ENCODE measurements at regions not wholly inside any gene's neighbourhood (a gene's known extent, or its start where the extent isn't known, plus 50 kb on each side); places are given as distances from the start of the nearest gene placed in this dataset.

DNA sequence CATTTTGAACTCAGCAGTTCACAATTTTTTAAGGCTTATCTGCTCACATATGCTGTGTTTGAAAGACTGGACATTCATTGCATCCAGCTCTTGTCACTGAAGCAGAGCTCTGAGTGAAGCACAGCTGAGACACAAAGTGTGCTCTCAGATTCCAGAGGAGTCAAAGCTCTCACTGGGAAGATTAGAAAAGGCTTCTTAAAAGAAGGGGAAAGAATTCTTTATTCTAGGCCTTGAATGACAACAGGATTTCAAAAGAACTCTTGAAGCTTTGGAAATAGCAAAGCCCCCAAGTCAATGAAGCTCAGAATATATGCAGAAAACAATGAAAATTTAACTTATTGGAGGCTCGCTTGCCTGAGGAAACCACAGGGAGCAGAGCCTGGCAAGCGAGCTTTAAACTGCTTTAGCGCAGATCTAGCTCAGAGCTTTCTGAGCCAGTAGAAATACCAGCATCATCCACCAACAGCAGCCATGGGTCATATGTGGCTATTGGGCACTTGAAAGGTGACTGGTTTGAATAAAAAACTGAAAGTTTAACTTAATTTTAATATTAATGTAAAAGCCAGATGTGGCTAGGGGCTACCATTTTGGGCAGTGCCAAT, 369.7 kb downstream of the OSR1 start:
- no peak overlapping the region for H3K27ac ChIP-seq
- TF ChIP-seq, protein P1, sequence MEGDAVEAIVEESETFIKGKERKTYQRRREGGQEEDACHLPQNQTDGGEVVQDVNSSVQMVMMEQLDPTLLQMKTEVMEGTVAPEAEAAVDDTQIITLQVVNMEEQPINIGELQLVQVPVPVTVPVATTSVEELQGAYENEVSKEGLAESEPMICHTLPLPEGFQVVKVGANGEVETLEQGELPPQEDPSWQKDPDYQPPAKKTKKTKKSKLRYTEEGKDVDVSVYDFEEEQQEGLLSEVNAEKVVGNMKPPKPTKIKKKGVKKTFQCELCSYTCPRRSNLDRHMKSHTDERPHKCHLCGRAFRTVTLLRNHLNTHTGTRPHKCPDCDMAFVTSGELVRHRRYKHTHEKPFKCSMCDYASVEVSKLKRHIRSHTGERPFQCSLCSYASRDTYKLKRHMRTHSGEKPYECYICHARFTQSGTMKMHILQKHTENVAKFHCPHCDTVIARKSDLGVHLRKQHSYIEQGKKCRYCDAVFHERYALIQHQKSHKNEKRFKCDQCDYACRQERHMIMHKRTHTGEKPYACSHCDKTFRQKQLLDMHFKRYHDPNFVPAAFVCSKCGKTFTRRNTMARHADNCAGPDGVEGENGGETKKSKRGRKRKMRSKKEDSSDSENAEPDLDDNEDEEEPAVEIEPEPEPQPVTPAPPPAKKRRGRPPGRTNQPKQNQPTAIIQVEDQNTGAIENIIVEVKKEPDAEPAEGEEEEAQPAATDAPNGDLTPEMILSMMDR (conservative IDR thresholded peaks at IDR 0.05): no peak
- no peak for TF ChIP-seq ZFX (IDR thresholded peaks at IDR 0.05)

DNA sequence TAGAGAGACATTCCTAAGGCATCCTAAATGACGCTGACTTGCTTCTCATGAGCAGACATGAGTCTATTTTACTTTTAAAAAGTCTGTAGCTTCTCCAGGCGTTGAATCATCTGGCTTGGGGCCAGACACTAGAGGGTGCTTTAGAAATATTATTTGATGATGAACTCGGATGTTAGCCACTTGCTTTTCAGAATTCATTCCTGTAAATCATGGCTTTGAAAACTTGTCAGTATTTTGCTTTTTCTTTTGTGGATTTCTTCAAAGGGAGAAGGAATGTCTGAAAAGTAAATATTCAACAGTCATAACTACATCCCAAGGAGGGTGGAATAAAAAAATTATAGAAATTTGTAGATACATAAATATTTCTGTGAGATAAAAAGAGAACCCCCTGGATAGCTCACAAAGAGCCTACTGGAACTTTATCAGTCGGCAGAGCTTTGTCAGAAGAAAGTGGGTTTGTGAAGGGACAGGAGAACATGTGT, 370.8 kb downstream of the OSR1 start:
- no peak for TF ChIP-seq ZFX (IDR thresholded peaks at IDR 0.05)
- TF ChIP-seq, protein P1 (conservative IDR thresholded peaks at IDR 0.05): peak; percentile 50
- H3K27ac ChIP-seq: no peak overlapping the region

DNA sequence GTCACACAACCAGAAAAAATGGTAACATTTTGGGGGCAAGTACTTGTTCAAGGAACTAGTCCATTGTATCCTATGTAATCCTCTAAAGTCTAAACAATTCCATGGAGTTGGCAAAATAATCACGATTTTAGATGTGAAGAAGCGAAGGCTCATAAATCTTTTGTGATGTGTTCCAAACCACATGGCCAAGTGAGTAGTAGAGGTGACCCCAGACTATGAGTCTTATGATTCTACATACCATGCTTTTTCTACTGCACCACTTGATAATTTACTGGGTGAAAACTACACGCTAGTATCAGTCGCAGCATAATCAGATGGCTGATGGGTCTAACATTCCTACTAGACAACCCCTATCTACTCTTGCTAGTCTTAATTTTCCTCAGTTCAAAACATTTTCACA, 371.4 kb downstream of the OSR1 start:
- no peak overlapping the region for H3K27ac ChIP-seq
- TF ChIP-seq, protein P1 (conservative IDR thresholded peaks at IDR 0.05): no peak
- no peak for TF ChIP-seq ZFX (IDR thresholded peaks at IDR 0.05)

DNA sequence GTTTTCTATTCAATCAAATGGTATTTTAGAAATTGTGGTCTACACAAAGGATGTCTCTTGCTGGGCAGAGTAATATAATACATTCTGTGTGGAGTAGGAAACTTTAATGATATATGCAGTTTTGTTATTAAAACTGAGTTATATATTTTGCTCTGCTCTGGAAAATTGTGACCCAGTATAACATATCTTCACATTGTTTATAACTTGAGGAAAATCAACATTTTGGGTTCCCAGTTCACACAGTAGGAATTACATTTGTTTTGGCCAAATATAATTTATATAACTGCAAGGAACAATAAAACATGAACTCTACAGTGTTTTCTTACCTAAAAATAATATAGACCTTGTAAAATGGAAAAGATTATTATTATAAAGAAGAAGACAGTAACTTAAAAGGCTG, 372.4 kb downstream of the OSR1 start:
- H3K27ac ChIP-seq: no peak overlapping the region
- TF ChIP-seq, protein P1 (conservative IDR thresholded peaks at IDR 0.05): no peak
- no peak for TF ChIP-seq ZFX (IDR thresholded peaks at IDR 0.05)

DNA sequence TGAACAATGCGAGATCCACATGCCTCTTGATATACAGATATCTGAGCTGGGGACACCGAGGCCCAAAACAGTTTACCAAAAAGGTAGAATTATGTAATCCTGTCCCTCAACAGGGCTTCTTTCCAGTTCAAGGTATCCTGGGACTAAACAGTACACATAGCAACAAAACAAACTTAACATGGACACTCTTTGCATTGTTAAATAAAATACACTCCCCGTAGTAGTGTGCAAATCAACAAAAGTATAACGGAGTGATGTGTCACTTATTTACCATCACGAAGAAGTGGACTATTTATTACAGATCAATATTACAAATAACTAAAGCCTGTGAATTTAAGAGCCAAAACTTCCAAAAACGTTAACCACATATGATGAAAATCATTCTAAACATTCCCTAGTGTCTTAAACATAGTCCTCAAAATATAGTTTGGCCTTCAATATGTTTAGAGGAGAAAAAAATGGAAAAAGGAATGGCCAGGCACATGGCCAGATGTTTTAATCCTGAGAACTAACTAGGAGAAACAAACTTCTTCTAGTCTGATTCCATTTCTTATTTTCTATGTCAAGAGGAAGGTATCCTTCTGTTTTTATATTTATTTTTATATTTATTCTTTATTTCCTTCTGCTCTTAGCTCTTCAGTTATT, 377.5 kb downstream of the OSR1 start:
- TF ChIP-seq, protein P1 (conservative IDR thresholded peaks at IDR 0.05): no peak
- no peak for TF ChIP-seq ZFX (IDR thresholded peaks at IDR 0.05)
- no peak overlapping the region for H3K27ac ChIP-seq

DNA sequence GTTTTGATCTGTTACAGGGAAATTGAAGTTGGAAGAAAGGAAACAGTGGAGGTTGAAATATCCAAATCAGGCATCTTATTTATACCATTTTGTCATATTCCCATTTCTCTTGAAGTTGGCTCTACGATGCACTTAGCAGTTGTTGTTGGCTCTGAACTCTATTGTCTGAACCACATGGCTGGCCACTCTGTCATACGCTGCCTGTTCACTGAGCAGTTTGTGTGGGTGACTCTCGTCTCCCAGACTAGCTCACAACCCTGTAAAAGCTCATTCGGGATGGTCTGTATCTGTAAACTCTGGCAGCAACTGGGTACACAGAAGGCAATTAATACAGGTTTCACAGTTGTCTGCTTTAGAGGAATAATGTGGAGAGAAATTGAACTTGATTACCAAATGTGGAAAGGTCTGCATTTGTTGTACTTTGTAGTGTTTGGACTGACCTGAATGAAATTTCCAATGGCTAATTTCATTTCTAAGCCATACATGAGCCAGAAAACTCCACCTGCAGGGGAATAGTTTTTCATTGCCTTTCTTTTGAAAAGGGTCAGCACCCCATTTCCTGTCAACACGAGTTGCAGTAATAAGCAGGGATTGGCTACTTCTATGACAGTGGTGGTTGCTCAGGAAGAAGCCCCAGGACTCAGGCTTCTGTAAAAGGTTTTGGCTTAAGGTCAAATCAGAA, 378.2 kb downstream of the OSR1 start:
- no peak overlapping the region for H3K27ac ChIP-seq
- TF ChIP-seq, protein P1 (conservative IDR thresholded peaks at IDR 0.05): no peak
- no peak for TF ChIP-seq ZFX (IDR thresholded peaks at IDR 0.05)

DNA sequence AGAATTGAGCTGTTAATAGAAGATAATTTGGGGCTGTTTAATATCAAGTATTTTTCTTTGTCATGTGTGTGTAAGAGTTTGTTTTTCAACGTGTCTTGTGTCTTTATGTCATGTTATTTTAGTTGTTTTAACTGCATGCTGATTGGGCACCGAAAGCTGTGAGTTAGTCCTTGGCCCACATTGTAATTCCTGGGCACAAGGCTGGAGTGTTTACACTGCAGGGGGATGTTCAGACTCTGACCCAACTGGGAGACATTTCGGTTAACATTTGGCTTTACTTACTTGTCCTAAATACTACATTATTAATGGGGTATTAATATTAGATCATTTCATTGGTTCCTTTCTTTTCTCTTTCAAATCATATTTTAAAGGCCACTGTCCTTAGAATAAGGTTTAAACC, 381.0 kb downstream of the OSR1 start:
- H3K27ac ChIP-seq: no peak overlapping the region
- TF ChIP-seq, protein P1 (conservative IDR thresholded peaks at IDR 0.05): no peak
- TF ChIP-seq ZFX (IDR thresholded peaks at IDR 0.05): no peak
